ENCODE measurements at regions not wholly inside any gene's neighbourhood (a gene's known extent, or its start where the extent isn't known, plus 50 kb on each side); places are given as distances from the start of the nearest gene placed in this dataset.

- no peak overlapping the region for H3K9ac ChIP-seq (ENCODE audit: insufficient read depth, low read length, poor library complexity, severe bottlenecking)
- Mint-ChIP-seq H3K4me3 (no peak overlapping the region), H3K36me3 (no peaks in the 10 kb centered on the region), H3K4me1 (no peaks in the 10 kb centered on the region), H3K27me3 (ENCODE audit: low read depth in 3 of 3) (peaks cover 0 to 2% (median 1%) of the 10 kb centered on the region in 3 donors), H3K9me3 (peaks cover 0 to 9% (median 3%) of the 10 kb centered on the region in 7 donors), H3K27ac (no peak overlapping the region)
- no peak overlapping the region for H3K4me2 ChIP-seq (replicated peaks; ENCODE audit: extremely low read depth, low read length, poor library complexity, severe bottlenecking)
- no peaks in the 10 kb centered on the region for H3K79me2 ChIP-seq (ENCODE audit: insufficient read depth, low read length)
- WGBS (ENCODE audit: insufficient coverage) = 97% methylated on average over 4 of the region's 4 CpGs
- no peak overlapping the region for H3K27ac ChIP-seq (ENCODE audit: low read depth in 1 of 2, low read length in 2 of 2)
- H4K20me1 ChIP-seq (ENCODE audit: insufficient read depth, low read length) = no peaks in the 10 kb centered on the region
- no peak for DNase-seq
- H3K4me3 ChIP-seq (replicated peaks in 1 of 3; ENCODE audit: low read depth in 2 of 3, low read length in 3 of 3) = no peak overlapping the region
- no peaks in the 10 kb centered on the region for H3K4me1 ChIP-seq (ENCODE audit: control insufficient read depth in 1 of 2, insufficient read depth in 2 of 2, low read length in 2 of 2)
- no peaks in the 10 kb centered on the region for H3K36me3 ChIP-seq (replicated peaks in 1 of 2; ENCODE audit: control insufficient read depth in 1 of 2, insufficient read depth in 2 of 2, low read length in 2 of 2)
- H3K27me3 ChIP-seq (ENCODE audit: control insufficient read depth in 2 of 2, insufficient read depth in 2 of 2, low read length in 2 of 2) = no peaks in the 10 kb centered on the region
- no peak overlapping the region for H2AFZ ChIP-seq (ENCODE audit: insufficient read depth, low read depth, low read length, poor library complexity, severe bottlenecking)
- intact Hi-C loops (cut with micrococcal nuclease) = no loop called here
- TF ChIP-seq CTCF (IDR thresholded peaks at IDR 0.05) = no peak
- no peaks in the 10 kb centered on the region for H3K9me3 ChIP-seq (replicated peaks in 1 of 2; ENCODE audit: control insufficient read depth in 1 of 2, insufficient read depth in 1 of 2, low read length in 2 of 2)
These were observed 221.7 kb downstream of the ATP23 start for GRCh38 chr12:58163021-58163420.

GRCh38 chr12:58166643-58167042 is 225.3 kb downstream of the ATP23 start:
- peaks cover 0 to 2% (median 0%) of the 10 kb centered on the region in 3 donors for H3K27me3 Mint-ChIP-seq (ENCODE audit: low read depth in 3 of 3)
- Histone ChIP-seq H3K9me3 (replicated peaks in 1 of 2; ENCODE audit: control insufficient read depth in 1 of 2, insufficient read depth in 1 of 2, low read length in 2 of 2) (no peaks in the 10 kb centered on the region), H3K27ac (ENCODE audit: low read depth in 1 of 2, low read length in 2 of 2) (no peak overlapping the region), H2AFZ (ENCODE audit: insufficient read depth, low read depth, low read length, poor library complexity, severe bottlenecking) (no peak overlapping the region), H3K4me3 (replicated peaks in 1 of 3; ENCODE audit: low read depth in 2 of 3, low read length in 3 of 3) (no peak overlapping the region), H3K27me3 (ENCODE audit: control insufficient read depth in 2 of 2, insufficient read depth in 2 of 2, low read length in 2 of 2) (no peaks in the 10 kb centered on the region), H3K79me2 (ENCODE audit: insufficient read depth, low read length) (no peaks in the 10 kb centered on the region), H4K20me1 (ENCODE audit: insufficient read depth, low read length) (no peaks in the 10 kb centered on the region), H3K4me1 (ENCODE audit: control insufficient read depth in 1 of 2, insufficient read depth in 2 of 2, low read length in 2 of 2) (no peaks in the 10 kb centered on the region), H3K36me3 (replicated peaks in 1 of 2; ENCODE audit: control insufficient read depth in 1 of 2, insufficient read depth in 2 of 2, low read length in 2 of 2) (no peaks in the 10 kb centered on the region), H3K4me2 (replicated peaks; ENCODE audit: extremely low read depth, low read length, poor library complexity, severe bottlenecking) (no peak overlapping the region), H3K9ac (ENCODE audit: insufficient read depth, low read length, poor library complexity, severe bottlenecking) (no peak overlapping the region)
- H3K4me1 Mint-ChIP-seq = no peaks in the 10 kb centered on the region
- H3K4me3 Mint-ChIP-seq = no peak overlapping the region
- WGBS (ENCODE audit: insufficient coverage) = 73% methylated on average over 3 of the region's 5 CpGs
- no peak for DNase-seq
- H3K27ac Mint-ChIP-seq = no peak overlapping the region
- H3K36me3 Mint-ChIP-seq = no peaks in the 10 kb centered on the region
- no peak for TF ChIP-seq CTCF (IDR thresholded peaks at IDR 0.05)
- intact Hi-C loops (cut with micrococcal nuclease) = no loop called here
- H3K9me3 Mint-ChIP-seq = peaks cover 0 to 9% (median 0%) of the 10 kb centered on the region in 7 donors

Data from CD14-positive monocyte (primary cell).